ENCODE measurements at regions not wholly inside any gene's neighbourhood (a gene's known extent, or its start where the extent isn't known, plus 50 kb on each side); places are given as distances from the start of the nearest gene placed in this dataset.
A peak's percentile ranks its signal among the peaks of the same experiment; 100 is the strongest.

DNA sequence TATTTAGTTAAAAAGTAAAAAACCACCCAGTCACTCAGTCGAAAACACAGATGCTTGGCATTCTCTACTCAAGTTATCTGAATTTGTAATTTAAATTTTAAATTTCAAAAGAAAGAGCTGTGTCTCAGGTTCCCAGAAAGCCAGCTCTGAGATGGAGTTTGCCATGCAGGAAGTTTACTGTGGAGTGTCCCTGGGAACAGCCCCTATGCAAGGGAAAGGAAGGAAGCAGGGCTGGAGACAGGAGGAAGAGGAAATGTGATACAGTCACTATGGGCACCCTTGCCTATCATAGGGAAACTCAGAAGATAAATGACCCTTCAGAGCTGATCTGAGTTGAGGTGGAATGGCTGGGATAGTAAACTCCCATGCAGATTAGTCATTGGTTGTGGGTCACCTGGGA lies 408.8 kb upstream of the ACTBL2 start:
- Histone ChIP-seq H3K27me3 (no peaks in the 10 kb centered on the region), H3K4me1 (ENCODE audit: insufficient read depth) (peaks cover 3% of the 10 kb centered on the region), H2AFZ (no peak overlapping the region), H3K4me3 (no peak overlapping the region), H3K79me2 (no peaks in the 10 kb centered on the region), H4K20me1 (ENCODE audit: insufficient read depth, poor library complexity, severe bottlenecking) (no peaks in the 10 kb centered on the region), H3K9me3 (ENCODE audit: low read depth) (no peaks in the 10 kb centered on the region), H3K36me3 (replicated peaks; ENCODE audit: insufficient read depth, low read depth) (no peaks in the 10 kb centered on the region), H3K9me2 (replicated peaks; ENCODE audit: insufficient read depth) (no peaks in the 10 kb centered on the region), H3K4me2 (no peak overlapping the region), H3K27ac (no peak overlapping the region)
- no peak for DNase-seq (ENCODE audit: low spot score)
- 89% methylated on average over 1 of the region's 1 CpG for WGBS (ENCODE audit: low lambda C conversion rate, missing lambda C conversion rate)
- TF ChIP-seq EZH2 (IDR thresholded peaks at IDR 0.05; ENCODE audit: borderline replicate concordance): no peak
- TF ChIP-seq, protein P1, sequence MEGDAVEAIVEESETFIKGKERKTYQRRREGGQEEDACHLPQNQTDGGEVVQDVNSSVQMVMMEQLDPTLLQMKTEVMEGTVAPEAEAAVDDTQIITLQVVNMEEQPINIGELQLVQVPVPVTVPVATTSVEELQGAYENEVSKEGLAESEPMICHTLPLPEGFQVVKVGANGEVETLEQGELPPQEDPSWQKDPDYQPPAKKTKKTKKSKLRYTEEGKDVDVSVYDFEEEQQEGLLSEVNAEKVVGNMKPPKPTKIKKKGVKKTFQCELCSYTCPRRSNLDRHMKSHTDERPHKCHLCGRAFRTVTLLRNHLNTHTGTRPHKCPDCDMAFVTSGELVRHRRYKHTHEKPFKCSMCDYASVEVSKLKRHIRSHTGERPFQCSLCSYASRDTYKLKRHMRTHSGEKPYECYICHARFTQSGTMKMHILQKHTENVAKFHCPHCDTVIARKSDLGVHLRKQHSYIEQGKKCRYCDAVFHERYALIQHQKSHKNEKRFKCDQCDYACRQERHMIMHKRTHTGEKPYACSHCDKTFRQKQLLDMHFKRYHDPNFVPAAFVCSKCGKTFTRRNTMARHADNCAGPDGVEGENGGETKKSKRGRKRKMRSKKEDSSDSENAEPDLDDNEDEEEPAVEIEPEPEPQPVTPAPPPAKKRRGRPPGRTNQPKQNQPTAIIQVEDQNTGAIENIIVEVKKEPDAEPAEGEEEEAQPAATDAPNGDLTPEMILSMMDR (IDR thresholded peaks at IDR 0.05; ENCODE audit: poor library complexity): no peak
- no peak for TF ChIP-seq EZH2phosphoT487 (IDR thresholded peaks at IDR 0.05; ENCODE audit: low read depth, severe bottlenecking, unreplicated experiment)

DNA sequence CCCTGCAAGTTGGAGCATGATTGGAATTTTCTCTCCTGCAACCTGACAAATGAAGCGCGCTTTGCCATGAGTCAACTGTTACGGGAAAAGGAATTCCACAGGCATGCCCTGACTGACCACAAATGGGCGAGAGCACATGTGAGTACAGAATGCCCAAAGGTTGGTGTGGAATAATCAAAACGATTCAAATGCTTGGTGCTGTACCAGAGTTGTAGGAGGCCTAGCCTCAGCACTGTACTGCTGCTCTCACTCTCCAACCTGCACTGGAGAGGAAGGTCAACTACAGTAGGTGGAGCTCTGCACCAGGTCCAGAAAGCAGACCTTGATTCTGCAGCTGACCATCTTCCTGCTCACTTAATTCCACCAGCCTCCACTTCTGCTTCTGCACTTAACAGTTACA lies 406.9 kb upstream of the ACTBL2 start:
- peak; percentile 54 for DNase-seq (ENCODE audit: low spot score)
- no peak for TF ChIP-seq EZH2 (IDR thresholded peaks at IDR 0.05; ENCODE audit: borderline replicate concordance)
- TF ChIP-seq, protein P1 (IDR thresholded peaks at IDR 0.05; ENCODE audit: poor library complexity): peak; percentile 48
- WGBS (ENCODE audit: low lambda C conversion rate, missing lambda C conversion rate): 64% methylated on average over 5 of the region's 5 CpGs
- H2AFZ ChIP-seq: no peak overlapping the region
- no peak overlapping the region for H3K4me3 ChIP-seq
- no peaks in the 10 kb centered on the region for H3K9me3 ChIP-seq (ENCODE audit: low read depth)
- no peak overlapping the region for H3K4me2 ChIP-seq
- H4K20me1 ChIP-seq (ENCODE audit: insufficient read depth, poor library complexity, severe bottlenecking): no peaks in the 10 kb centered on the region
- no peaks in the 10 kb centered on the region for H3K79me2 ChIP-seq
- no peaks in the 10 kb centered on the region for H3K9me2 ChIP-seq (replicated peaks; ENCODE audit: insufficient read depth)
- no peaks in the 10 kb centered on the region for H3K27me3 ChIP-seq
- H3K27ac ChIP-seq: no peak overlapping the region
- H3K36me3 ChIP-seq (replicated peaks; ENCODE audit: insufficient read depth, low read depth): no peaks in the 10 kb centered on the region
- peaks cover 3% of the 10 kb centered on the region for H3K4me1 ChIP-seq (ENCODE audit: insufficient read depth)

DNA sequence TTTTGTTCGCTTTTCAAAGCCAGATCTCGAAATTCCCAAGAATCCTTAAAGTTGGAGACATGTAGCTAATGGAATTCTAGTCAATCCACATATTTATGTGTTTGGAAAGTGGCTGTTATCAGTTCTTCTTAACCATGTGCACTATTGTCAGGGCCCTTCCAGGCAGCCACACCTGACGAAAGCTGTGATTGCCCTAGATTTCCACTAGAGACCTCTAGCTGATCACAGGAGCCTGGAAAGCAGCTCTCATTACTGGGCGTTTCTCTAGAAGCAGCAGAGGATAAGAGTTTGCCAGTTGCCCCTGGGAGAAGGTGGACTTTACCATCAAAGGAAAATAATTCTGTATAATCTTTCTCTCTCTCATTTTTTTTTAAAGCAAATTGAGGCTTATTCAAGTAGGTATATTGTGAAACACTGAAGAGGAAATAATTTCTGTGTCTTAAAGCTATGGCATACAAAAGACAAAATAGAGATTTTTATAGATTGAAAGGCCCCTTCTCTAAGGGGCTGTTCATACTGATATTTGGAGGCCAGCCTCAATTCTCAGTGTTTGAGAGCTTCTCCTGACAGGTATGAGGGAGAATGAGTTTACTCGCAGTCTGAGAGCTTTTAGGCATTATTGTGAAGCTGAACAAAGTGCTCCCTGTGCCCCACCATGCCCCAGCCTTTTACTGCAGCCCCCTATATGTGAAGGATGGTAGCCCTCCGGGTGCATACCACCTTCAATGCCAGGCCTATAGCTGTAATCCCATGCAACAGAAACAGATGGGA lies 405.4 kb upstream of the ACTBL2 start:
- DNase-seq (ENCODE audit: low spot score): peak; percentile 86
- Histone ChIP-seq H3K27me3 (no peaks in the 10 kb centered on the region), H4K20me1 (ENCODE audit: insufficient read depth, poor library complexity, severe bottlenecking) (no peaks in the 10 kb centered on the region), H3K9me2 (replicated peaks; ENCODE audit: insufficient read depth) (no peaks in the 10 kb centered on the region), H2AFZ (no peak overlapping the region), H3K4me2 (no peak overlapping the region), H3K36me3 (replicated peaks; ENCODE audit: insufficient read depth, low read depth) (no peaks in the 10 kb centered on the region), H3K4me3 (no peak overlapping the region), H3K27ac (no peak overlapping the region), H3K79me2 (no peaks in the 10 kb centered on the region), H3K4me1 (ENCODE audit: insufficient read depth) (peaks cover 3% of the 10 kb centered on the region), H3K9me3 (ENCODE audit: low read depth) (no peaks in the 10 kb centered on the region)
- TF ChIP-seq EZH2phosphoT487 (IDR thresholded peaks at IDR 0.05; ENCODE audit: low read depth, severe bottlenecking, unreplicated experiment) (no peak), EZH2 (IDR thresholded peaks at IDR 0.05; ENCODE audit: borderline replicate concordance) (no peak)
- TF ChIP-seq, protein P1 (IDR thresholded peaks at IDR 0.05; ENCODE audit: poor library complexity): peak; percentile 79
- 35% methylated on average over 6 of the region's 6 CpGs for WGBS (ENCODE audit: low lambda C conversion rate, missing lambda C conversion rate)

Measured in hepatocyte (in vitro differentiated cells).